Activated CD4-positive, alpha-beta T cell treated with anti-CD3 and anti-CD28 coated beads, Interleukin-2, amount 50 U/mL, for 16 hours (primary cell): ENCODE measurements at regions not wholly inside any gene's neighbourhood (a gene's known extent, or its start where the extent isn't known, plus 50 kb on each side); places are given as distances from the start of the nearest gene placed in this dataset.
A peak's percentile ranks its signal among the peaks of the same experiment; 100 is the strongest.
"Not testable (repeated sequence)": the region's sequence is repeated elsewhere in the genome, so short reads cannot be mapped to it uniquely, and the experiment has no call there.

Experiments used
- DNase-seq: peaks from one replicate; pipeline ENCODE4 v3.0.0-alpha.2; 2020

DNA sequence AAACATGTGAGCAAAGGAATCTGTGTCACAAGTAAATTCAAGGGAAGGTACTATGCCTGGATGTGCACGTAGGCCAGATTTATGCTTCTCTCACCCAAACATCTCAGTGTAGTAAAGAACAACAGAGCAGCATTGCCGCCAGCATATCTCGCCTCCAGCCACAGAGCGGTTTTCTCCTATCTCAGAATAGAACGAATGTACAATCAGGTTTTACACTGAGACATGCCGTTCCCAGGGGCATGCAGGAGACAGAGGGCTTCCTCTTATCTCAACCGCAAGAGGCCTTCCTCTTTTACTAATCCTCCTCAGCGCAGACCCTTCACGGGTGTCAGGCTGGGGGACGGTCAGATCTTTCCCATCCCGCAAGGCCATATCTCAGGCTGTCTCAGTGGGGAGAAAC is 175.3 kb downstream of the RPIA start:
- no peak for DNase-seq

DNA sequence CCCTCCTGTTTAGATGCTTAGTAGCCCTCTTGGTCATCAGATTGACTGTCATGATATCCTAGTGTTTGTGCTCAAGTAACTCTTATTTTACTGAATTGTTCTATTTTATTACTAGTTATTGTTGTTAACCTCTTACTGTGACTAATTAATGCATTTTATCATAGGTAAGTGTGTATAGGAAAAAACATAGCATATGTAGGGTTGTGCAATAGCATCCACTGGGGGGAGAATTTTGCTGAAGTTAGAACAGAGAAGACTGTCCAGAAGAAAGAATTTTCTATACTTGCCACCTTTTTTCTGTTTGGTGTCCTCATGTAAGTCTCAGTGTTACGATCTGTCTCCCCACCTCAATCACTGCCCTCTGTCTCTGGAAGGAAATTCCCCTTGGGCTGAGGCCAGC is 177.4 kb downstream of the RPIA start:
- DNase-seq: no peak

DNA sequence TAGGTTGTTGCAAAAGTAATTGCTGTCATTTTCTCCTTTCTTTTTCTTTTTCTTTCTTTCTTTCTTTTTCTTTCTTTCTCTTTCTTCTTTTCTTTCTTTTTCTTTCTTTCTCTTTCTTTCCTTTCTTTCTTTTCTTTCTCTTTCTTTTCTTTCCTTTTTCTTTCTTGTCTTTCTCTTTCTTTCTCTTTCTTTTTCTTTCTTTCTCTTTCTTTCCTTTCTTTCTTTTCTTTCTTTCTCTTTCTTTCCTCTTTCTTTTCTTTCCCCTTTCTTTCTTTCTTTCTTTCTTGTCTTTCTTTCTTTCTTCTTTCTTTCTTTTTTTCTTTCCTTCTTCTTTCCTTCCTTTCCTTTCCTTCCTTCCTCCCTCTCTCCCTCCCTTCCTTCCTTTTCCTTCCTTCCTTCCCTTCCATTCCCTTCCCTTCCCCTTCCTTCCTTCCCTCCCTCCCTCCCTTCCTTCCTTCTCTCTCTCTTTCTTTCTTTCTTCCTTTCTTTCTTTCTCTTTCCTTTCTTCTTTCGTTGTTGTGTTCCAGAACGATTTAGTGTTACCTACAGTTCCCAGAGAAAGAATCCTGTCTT is 178.9 kb downstream of the RPIA start:
- DNase-seq: no peak

DNA sequence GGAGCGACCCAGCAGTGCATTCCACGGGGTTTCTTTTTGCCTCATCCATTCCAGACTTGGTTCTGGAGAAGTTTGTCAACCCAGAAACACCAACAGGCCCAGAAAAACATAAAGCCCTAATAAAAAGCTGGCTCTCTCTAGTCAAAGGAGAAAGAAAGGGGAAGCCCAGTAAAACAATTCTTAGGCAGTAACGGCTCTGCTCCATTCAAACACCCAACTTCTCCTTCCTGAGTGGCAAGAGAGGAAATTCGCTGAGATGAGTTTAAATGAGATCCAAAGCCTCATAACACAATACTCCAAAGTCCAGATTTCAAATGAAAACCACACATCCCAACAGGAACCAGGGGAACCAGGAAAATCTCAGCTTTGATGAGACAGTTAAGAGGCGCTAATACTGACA is 179.9 kb downstream of the RPIA start:
- DNase-seq: no peak

DNA sequence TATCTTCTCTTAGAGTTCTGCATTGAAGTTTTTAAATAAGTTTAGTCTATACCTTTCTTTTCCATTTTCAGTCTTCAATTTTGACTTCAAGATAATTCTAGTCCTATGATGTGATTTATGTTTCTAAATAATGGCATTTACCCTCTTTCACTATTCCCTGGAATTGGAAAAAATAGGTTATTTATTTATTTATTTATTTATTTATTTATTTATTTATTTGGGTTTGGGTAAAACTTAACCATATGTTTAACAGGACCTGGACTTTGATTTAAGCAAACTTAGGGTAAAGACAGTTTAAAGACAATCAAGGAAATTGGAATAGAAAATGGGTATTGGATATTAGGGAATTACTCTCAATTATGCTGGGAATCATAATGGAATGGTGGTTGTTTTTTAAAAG is 182.1 kb downstream of the RPIA start:
- DNase-seq: no peak

DNA sequence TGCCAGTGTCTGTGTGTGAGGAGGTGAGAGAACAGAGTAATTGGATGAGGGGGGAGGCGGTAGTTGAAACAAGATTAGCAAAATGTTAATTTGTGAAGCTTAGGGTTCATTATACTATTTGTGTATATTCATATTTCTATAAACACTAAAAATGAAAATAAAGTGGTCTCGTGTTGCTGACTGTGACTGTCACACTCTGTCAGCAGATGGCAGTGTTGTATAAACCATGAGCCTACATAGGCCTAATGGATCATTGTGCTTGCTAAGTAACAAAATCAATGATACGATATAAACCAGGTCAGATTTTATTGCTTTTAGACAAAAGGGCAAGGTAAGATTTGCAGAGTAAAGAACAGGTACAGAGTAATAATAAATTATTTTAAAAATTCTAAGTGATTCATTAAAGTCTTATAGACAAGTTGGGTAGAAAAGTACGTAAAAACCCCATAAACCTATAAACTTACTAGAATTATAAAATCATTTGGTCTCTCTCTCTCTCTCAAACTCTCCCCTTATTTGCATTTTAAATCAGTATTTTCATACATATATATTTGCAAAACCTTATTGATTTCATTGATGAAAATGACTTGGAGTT is 182.7 kb downstream of the RPIA start:
- DNase-seq: peak; percentile 62

DNA sequence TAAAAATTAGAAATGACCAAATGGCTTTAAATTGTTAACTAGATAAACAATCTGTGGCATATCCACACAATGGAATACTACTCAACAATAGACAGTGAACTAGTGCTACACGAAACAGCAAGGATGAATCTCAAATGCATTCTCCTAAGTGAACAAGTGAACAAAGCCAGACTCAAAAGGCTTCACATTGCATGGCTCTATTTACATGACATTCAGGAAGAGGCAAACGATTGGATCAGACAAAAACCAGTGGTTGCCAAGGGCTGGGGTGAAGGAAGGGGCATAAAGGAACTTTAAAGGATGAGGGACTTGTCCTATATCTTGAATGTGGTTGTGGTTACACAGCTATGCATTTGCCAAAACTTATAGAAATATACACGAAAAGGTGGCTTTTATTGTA is 184.3 kb downstream of the RPIA start:
- DNase-seq: no peak

DNA sequence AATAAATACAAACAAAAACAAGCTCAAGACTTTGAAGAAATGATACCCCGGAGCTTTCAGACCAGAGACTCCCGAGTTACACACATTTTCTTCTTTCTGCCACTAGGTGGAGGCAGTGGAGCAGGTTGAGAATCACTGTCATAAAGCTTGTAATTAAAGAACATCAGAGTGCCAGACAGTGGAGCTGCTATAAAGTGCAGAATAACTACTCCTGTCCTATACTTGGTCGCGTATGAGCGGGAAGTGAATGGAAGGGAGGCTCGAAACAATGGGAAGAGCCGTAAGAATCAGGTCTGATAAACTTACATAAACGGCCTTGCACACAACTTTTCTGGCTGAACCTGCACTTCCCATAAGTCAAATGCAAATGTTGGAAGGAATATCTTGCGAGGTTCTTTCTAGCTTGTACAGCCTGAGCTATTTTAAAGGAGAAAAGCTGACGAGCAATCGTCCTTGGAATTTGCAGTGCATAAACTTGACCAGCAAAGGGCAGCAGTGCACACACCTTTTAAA is 189.0 kb downstream of the RPIA start:
- DNase-seq: peak; percentile 52

DNA sequence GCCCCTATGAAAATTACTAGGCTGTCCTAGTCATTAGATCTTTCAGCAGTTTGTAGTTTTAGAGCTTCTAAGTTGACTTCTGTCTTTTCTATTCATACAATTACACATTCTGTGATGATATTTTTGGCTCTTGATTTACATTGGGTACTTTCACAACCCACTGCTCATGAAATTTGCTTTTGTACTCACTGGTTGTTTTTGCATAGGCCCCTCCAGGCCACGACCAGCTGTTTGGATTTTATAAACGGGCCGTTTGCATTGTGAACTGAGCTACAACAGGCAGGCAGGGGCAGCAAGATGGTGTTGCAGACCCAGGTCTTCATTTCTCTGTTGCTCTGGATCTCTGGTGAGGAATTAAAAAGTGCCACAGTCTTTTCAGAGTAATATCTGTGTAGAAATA is 193.8 kb downstream of the RPIA start:
- no peak for DNase-seq

DNA sequence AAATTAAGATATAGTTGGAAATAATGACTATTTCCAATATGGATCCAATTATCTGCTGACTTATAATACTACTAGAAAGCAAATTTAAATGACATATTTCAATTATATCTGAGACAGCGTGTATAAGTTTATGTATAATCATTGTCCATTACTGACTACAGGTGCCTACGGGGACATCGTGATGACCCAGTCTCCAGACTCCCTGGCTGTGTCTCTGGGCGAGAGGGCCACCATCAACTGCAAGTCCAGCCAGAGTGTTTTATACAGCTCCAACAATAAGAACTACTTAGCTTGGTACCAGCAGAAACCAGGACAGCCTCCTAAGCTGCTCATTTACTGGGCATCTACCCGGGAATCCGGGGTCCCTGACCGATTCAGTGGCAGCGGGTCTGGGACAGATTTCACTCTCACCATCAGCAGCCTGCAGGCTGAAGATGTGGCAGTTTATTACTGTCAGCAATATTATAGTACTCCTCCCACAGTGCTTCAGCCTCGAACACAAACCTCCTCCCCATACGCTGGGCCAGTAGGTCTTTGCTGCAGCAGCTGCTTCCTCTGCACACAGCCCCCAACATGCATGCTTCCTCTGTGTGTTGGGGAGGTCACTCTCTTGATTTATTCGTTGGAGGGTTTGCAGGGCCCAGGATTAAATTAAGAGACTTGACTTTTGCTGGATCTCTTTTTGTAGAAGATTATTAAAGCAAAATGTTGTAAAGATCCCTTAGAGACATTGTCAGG is 194.4 kb downstream of the RPIA start:
- no peak for DNase-seq

DNA sequence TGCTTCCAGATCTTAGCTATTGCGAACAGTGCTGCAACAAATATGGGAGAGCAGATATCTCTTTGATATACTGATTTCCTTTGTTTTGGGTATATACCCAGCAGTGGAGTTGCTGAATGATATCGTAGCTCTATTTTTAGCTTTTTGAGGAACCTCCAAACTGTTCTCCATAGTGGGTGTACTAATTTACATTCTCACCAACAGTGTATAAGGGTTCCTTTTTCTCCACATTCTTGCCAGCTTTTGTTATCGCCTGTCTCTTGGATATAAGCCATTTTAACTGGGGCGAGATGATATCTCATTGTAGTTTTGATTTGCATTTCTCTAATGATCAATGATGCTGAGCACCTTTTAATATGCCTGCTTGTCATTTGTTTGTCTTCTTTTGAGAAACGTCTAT is 196.0 kb downstream of the RPIA start:
- DNase-seq: not testable (repeated sequence)

DNA sequence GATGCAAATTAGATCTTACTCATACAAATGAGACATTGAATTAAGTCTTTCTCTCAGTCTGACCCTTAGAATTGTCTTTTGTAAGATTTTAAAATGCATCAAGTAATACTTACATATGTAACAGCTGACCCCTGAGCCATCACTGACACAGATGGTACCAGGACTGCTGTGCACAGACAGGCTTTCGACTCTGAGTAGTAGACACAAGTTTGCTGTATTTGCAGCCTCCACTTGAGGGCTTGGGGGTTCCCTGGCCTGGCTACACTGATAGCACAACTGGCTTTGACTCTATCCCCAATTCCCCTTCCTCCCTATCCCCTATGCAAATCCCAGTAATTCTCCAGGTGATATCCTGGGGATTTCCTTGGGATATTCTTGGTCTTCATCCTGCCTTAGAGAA is 200.7 kb downstream of the RPIA start:
- no peak for DNase-seq

DNA sequence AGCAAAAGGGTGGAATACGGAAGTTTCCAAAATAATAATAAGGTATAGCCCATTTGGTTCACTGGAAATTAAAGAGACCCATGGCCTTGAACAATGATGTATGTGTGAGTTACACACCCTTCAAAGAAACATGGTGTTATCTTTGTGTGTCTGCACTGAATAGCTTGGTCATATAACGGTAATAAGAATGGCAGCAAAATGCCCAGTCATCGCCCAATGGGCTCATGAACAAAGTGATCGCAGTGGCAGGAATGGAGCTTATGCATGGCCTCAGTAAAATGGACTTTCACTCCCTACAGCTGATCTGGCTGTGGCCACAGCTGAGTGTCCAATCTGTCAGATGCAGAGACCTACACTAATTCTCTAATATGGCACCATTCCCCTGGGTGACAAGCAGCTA is 201.3 kb downstream of the RPIA start:
- DNase-seq: no peak

DNA sequence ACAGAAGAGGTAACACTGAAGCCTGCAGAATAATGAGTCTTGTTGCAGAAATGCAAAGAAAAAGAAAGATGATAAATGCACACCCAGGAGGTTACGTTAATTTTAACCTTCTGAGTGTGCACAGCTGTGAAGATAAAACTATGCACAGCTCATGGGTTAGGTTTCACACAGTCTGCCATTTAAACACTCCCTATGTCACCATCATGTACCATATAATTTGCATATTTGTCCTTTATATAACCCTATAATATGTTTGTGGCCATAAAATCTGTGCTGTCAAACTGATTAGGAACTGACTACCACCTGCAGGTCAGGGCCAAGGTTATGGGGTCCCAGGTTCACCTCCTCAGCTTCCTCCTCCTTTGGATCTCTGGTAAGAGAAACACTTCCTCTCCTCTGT is 205.5 kb downstream of the RPIA start:
- DNase-seq: no peak

DNA sequence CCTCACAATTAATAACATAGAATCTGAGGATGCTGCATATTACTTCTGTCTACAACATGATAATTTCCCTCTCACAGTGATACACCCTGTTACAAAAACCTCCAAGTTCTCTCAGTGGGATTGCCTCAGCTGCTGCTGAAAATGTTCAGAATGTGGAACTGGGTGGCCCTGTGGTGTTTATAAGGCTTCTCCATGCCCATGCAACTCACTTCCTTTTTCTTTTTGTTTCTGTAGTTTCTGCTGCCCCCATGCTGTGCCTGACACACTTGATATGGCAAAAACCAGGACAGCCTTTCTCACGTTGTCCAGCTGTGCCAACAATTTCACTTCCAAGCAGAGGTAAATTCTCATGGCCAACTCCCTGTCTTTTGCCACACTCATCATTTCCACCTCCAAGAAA is 206.2 kb downstream of the RPIA start:
- no peak for DNase-seq

DNA sequence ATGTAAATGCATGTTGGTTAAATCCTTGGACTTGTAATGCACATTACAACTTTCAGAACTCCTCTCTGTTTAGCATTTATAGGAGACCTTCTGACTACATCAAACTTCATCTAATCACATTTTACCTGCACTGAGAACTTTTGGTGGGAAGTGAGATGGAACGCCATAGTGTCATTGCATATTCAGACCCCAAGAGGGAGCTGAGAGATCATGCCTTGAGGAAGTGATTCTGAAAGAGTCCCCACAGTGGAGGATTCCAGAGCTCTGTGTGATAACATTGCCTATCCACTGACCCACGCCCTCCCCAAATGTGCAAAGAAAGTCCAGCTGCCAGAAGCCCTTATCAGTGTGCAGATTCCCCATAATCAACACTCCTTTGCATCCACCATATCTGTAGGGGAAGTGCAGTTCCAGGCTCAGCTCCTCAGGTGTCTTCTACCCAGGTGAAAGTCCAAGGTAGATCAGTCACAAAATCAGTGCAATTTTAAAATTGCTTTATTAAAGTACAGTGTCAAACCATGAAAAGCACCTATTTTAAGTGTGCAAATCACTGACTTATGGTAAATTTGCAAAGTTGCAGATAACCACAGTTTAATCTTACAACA is 212.4 kb downstream of the RPIA start:
- peak; percentile 30 for DNase-seq

DNA sequence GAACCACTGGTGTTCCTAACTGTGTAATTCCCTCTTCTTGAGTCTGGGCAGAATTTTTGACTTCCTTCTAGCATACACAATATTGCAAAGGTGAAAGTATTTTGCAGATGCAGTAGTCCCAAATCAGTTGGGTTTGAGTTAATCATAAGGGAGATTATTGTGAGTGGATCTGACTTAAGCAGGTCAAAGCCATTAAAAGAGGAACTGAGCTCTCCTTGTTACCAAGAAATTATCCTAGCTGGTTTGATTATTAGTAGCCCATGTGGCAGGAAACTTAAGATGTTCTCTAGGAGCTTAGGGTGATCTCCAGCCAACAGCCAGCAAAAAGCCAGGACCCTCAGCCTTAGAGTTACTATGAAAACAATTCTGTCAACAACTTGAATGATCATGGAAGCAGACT is 221.8 kb downstream of the RPIA start:
- DNase-seq: no peak

DNA sequence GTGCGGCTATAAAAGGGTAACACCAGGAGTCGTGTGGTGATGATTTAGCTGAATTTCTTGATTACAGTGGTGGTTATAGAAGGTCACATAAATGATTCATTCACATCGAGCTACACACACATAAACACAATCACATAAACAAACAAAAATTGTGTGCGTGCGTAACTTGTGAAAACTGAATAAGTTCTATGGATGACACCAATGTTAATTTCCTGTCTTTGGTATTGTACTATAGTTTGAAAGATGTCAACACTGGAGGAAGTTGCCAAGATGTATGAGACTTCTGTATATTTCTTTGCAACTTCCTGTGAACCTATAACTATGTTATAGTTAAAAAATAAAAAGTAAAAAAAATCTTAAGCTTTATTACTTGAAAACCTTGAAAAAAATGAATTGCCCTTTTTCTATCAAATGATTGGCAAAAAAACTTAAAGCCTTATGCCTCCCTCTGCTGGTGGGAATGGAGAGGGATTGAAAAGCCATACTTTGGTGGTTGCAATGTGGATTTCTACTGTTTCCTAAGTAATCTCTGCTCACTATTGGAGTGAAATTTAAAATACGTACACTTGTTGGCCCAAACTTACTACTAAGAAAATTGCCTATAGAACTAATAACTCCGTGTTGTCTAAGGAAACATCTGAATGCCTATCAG is 227.7 kb downstream of the RPIA start:
- DNase-seq: no peak

DNA sequence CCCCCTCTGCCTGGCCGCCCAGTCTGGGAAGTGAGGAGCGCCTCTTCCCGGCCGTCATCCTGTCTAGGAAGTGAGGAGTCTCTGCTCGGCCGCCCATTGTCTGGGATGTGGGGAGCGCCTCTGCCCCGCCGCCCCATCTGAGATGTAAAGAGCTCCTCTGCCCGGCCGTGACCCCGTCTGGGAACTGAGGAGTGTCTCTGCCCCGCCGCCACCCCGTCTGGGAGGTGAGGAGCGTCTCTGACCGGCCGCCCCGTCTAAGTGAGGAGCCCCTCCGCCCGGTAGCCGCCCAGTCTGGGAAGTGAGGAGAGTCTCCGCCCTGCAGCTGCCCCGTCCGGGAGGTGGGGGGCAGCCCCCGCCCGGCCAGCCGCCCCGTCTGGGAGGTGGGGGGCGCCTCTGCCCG is 228.9 kb downstream of the RPIA start:
- DNase-seq: not testable (repeated sequence)

DNA sequence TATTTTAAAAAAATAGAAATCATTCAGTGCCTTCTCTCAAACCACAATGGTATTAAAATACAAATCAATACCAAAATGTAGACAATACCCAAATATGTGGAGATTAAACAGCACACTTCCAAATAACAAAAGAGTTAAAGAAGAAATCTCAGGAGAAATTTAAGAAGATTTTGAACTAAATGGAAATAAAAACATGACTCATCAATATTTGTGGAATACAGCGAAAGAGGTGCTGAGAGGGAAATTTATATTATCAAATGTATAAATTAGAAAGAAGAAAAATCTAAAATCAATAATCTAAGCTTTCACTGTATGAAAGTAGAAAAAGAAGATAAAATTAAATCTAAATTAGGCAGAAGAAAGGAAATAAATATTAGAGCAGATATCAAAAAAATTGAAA is 233.1 kb downstream of the RPIA start:
- DNase-seq: no peak

DNA sequence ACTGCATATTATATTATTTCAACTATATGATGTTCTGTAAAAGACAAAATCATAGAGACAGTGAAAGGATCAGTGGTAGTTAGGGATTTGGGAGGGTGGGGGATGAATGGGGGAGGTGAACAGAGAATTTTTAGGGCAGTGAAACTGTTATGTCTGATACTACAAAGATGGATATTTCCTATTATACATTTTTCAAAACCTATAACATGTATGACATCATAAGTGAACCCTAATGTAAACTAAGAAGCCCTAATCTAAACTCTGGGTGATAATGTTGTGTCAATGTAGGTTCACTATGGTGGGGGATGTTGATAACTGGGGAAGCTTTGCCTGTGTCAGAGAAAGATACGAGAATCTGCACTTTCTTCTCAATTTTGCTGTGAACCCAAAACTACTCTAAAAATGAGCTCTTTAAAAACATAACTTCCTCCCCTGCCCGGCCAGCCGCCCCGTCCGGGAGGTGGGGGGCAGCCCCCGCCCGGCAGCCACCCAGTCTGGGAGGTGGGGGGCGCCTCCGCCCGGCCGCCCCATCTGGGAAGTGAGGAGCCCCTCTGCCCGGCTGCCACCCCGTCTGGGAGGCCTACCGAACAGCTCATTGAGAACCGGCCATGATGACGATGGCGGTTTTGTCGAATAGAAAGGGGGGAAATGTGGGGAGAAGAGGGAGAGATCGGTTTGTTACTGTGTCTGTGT is 234.4 kb downstream of the RPIA start:
- DNase-seq: no peak

DNA sequence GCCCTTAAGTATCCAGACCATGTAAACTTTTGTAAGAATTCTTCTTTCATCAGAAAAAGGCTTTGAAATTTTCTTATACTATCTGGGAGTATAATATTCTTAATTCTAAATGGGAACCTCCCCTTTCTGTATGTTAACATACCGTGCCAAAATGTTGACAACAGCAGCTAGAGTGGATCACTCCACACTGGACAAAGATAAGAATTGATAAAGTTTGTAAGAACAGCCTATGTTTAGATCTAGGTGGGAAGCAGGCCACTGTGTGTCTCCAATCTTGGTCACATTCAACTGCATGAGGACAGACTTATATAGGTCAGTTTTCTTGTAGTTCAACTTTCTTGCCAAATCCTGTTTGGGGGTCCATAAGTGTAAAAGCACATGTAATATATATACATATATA is 235.7 kb downstream of the RPIA start:
- no peak for DNase-seq

DNA sequence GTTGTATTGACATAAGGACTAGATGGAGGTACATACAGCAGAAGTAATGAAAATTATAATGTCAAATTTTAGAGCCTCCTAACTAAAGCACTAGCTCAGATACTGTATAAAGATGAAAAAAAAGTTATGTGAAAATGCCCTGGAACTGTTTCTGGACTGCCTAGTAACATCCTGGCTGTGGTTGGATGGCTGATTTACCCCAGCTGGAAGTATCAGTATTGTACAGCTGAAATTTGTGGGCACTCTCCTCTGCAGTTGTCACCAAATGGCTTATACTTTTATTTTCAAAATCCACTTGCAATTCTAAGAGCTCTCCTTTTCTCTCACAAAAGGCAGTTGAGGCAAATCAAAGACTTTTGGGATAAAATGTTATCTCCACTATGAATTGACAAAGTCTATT is 239.2 kb downstream of the RPIA start:
- DNase-seq: no peak
